HG03571 (cell line): ENCODE measurements at regions not wholly inside any gene's neighbourhood (a gene's known extent, or its start where the extent isn't known, plus 50 kb on each side); places are given as distances from the start of the nearest gene placed in this dataset.
"Not testable (repeated sequence)": the region's sequence is repeated elsewhere in the genome, so short reads cannot be mapped to it uniquely, and the experiment has no call there.

ENCODE experiments used
- ATAC-seq: cut with Tn5 transposase; IDR thresholded peaks from one replicate; pipeline ENCODE4 v1.9.1; 2021; ENCODE audit not compliant: unreplicated experiment

DNA sequence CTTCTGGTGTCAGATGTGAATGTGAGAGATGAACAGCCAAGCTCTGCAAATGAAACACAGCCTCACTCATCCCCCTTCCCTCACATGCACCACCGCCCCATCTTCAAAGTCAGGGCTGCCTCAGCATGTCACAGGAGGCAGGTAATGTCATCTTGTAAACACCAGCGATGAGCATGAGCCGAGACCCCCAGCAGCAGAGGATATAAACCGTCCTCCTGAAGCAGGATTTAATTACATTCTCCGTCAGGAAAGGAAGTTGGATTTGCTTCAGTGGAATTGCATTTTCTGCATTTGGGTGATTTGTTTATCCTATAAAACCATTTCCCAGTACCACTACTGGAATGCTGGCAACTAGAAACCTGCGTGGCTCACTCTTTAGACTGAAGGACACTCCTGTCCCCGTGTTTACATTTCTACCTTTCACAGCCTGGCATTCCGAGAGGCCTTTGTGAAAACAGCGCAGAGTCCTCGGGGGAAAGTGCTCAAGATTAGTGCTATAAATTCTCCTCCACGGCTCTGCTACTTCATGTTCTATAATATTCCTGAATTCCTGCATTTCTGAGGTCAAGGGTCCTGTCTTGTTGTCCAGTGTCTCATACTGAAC, 619.2 kb downstream of the IRS1 start:
- no peak for ATAC-seq

DNA sequence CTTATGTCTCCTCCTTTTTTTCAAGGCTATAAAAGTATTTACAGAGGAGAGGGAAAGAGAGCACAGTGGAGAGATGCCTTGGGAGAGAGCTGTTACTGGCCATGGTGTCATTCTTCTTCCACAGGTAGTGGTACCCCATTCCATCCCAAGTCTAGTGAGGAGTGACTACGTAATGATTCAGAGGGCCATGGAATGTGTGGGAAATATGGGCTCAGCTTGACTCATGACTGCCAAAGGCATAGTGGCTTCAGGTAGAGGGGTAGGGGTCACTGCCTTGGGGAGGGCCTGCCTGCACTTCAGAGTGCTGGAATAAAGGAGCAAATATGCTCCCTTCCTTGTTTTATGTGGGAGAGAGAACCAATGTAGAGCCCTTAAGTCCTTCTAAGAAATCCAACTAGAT, 620.6 kb downstream of the IRS1 start:
- no peak for ATAC-seq

DNA sequence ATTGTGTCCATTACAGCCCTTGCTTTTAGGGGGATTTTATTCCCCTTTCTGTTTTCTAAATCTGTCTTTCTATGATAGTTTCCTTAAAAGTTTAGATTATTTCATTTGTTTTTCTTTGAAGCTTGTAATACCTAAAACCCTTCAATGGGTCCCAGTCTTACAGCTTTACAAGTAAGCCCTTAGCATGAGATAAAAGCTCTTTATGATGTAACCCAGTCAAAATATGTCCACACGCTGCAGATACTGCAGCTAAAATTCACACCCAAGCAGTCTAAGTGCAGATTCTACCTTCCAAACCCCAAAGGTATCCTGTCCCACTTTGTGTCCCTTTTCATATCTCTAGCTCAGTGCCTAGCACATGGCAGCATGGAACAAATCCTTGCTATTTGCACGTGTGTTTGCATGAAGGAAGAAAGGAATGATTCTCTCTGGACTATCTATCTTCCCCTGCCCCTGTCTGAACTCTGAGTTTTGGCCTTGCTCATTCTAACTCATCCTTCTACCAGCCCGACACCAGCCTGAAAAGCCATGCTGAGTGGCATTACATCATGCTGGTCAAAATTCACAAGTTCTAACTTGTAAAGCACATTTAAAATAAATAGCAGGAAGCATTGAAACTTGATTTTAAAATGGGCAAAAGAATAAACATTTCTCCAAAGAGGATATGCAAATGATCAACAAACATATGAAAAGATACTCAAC, 623.2 kb downstream of the IRS1 start:
- no peak for ATAC-seq

DNA sequence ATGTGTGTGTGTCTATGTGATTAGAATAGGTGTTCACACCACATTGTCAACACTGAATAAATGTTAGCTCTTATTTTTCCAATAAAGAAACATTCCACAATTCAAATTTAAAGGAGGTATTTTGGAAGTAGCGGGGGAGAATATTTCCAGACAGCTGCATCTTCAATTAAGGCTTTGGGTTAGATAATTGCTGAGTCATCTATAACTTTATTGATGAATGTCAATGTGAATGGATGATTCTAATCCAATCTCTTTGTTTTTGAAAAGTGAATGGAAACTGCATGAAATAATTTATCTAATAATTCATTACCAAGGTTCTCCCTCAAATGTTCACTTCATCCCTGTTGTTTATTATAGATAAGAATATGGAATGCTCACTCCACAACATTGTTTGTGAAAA, 625.2 kb downstream of the IRS1 start:
- no peak for ATAC-seq

DNA sequence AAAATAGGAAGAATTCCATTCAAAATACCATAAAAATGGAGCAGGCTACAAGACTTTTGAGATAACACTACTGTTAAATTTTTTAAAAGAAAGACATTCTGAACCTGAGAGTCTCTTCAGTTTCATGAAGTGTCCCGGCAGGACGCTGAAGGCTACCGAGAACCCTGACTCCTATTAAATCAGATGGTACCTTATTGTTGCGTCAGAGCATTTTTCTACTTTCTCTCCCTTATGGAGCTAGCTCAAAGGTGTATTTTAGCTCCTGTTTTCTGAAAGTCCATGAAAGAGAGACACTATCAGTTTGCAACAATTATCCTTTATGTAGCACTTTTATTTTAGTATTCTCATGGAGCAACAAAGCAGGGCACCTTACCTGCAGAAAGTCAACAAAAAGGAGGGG, 626.7 kb downstream of the IRS1 start:
- no peak for ATAC-seq

DNA sequence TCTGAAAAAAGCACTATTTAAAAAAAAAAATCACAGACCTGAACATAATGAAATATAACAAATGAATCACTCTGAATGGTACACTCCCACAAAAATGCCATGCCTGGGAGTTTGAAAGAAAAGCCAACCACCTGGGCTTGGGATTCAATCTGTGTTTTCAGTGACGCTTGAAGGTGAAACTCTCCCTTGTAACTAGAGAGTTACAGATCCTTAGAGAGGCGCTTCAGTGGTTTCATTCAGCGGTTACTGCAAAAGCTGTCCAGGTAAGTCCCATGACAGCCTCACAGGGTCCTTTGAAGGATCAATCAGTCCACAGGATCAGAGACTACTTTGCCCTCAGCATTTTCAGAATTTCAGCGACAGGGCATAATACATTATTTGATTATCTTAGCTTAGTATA, 627.3 kb downstream of the IRS1 start:
- no peak for ATAC-seq

DNA sequence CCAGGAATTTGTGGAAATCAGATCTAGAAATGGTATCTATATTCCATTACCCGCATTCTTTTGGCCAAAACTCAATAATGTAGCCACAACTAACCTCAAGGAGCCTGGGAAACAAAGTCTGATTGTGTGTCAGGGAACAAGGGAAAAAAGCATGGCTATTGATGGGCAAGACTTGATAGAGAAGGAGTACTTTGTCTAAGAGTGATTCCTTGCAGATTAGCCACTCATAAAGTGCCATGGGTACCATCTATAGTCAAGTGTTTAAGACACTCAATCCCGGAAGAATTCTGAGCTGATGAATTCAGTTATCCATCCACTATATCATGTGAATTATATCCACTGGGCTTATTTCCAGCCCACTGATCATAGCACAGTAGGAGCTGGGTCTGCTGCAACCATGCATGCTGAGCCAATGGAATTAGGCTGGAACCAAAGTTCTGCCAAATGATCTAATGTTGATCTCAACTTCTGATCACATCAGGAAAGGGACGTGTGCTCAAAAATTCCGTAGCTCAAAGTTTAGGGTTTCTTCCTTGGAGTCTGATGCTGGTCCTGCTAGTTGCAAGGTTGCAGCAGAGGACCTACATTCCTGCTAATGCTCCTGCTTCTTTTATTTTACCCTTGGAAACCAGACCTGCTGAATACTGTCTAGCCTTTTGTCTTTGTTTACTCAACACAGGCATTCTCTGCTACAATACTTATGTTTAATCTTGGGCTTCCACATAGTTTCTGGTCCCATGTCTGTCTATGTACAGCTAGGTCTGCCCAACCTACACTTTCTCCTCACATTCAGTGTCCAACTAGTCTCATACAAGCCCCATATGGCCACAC, 629.7 kb downstream of the IRS1 start:
- no peak for ATAC-seq

DNA sequence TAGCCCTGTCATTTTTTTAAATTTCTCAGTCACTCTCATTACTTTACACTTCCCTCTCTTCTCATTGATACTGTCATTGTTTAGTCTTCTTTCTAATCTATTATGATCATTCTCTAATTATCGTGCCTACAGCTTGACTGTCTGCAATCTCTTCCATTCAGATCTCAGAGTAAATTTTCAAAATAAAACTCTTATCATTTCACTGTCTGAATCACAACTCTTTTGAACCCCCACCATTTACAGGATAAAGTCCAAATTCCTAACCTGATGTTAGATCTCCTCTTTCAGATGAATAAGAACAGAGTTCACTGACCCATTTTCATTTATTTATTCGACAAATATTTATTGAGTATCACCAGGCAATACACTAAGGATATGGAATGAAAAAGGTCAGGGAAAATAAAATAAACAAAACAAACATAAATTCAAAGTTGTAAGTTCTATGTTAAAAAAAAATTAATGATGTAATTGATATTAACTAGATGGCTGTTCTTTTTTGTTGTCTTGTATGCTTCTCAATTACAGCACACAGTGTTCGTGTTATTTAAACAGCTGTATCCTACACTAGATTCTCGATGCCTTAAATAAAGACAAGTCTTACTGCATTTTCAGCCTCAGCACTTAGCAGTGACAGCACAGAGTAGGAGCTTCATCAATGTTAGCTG, 631.0 kb downstream of the IRS1 start:
- no peak for ATAC-seq

DNA sequence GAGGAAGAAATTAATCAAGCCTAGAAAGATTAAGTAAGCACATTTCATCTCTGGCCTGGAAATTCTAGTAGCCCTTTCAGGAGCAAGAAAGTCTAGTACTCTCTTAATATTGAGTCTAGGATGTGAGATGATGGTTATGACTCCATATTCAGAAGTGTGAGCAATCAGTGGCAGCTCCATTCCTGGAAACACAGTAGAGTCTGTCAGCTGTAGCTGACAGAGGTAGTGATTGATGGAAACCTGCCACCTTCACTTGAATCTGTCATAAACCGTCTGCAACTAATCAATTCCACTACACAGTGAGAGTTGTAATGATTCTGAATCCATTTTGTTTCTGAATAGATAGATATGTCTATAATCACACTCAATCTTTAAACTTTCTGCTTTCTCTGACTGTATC, 635.1 kb downstream of the IRS1 start:
- no peak for ATAC-seq

DNA sequence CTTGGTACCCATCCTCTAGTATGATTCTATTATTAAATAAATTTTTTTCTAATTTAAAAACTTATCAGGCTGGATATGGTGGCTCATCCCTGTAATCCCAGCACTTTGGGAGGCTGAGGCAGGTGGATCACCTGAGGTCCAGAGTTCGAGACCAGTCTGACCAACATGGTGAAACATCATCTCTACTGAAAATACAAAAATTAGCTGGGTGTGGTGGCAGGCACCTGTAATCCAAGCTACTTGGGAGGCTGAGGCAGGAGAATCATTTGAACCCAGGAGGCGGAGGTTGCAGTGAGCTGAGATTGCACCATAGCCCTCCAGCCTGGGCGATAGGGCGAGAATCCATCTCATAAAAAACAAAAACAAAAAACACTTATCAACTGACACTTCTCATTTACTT, 639.0 kb downstream of the IRS1 start:
- ATAC-seq: not testable (repeated sequence)

DNA sequence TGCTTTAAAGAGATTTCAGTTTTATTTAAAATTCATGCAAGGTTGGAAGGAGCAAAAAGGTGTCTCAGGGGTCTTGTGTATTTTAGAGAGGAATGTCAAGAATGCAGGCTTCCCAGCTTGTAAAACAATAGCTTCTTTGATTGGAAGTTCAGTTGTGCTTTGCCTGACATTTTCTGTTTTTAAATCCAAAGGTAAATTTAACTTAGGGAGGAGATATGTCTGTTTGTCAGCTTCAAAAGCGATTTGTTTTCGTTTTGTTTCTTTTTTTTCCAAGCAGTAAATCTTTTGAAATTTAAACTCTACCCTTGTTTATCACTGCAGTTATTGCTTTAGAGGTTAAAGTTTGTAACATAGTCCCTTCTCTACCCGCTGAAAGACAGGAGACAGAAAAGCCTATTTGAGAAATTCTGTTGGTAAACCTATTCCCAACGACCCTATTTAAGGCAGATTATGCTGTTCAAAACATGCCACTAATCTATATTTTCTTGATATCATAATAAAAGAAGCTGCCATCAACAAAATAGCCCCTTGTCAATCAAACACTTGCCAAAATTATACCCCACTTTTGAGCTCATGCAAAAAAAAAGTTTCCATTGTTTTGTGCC, 639.6 kb downstream of the IRS1 start:
- no peak for ATAC-seq

DNA sequence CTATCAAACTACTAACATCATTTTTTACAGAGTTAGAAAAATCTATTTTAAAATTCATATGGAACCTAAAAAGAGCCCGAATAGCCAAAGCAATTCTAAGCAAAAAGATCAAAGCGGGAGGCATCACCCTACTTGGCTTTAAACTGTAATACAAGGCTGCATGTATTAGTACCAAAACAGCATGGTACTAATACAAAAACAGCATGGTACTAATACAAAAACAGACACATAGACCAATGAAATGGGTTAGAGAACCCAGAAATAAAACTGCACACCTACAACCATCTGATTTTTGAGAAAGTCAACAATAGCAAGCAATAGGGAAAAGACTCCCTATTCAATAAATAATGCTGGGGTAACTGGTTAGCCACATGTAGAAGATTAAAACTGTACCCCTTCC, 640.7 kb downstream of the IRS1 start:
- no peak for ATAC-seq

DNA sequence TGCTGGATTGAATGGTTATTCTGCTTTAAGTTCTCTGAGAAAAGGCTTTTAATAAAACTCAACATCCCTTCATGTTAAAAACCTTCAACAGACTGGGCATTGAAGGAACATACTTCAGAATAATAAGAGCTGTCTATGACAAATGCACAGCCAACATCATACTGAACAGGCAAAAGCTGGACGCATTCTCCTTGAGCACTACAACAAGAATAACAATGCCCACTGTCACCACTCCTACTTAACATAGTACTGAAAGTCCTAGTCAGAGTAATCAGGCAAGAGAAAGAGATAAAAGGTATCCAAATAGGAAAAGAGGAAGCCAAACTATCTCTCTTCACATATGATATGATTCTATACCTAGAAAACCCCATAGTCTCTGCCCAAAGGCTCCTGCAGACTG, 641.4 kb downstream of the IRS1 start:
- no peak for ATAC-seq

DNA sequence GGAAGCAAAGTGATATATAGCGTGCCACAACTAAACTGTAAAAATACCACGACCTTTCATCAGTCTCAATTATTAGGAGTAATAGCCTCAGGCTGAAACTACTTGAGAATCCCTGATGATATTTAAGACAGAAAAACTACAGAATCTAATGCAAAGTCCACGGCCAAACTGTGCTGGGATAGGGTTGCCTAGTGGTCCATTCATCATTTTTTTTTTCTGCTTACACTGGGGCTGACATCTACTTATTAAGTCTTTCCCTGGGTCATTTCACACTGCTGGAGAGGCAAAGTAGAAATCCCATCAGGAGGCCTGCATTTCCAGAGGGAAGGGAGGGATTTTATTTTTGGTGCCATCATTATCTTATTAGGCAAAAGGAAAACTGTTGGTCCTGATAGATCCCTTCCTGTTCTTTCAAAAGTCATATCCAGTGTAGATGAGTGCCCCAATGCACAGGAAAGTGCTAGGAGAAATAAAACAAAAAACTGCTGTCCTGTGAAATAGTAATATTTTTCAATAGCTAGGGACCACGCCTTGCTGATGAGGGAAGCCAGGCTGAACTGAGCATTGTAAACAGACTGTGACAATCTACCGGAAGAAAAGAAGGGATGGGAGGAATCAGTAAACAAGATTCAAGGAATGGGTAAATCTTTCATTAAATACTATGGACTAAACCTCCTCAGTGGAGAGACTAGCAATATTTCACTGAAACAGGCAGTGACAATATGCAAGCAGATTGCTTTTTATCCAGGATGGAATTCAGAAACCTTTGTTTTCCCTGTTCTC, 644.3 kb downstream of the IRS1 start:
- no peak for ATAC-seq

DNA sequence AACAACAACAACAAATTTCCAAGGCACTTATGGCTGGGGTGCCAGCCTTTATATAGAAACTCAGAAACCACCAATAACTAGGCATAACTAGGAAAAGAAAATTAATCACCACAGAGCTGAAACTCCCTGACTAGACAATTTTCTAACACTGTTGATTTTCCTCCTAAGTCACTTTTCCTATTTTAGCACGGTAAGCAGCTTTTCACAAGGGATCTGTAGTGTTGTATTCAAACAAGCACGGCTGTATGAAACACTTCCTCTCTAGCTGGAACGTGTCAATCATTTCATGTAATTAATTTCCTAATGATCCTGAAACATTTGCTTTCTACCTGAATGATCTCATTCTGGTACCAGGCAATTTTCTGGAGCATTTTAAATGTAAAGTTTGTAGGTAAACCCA, 645.0 kb downstream of the IRS1 start:
- ATAC-seq: no peak

DNA sequence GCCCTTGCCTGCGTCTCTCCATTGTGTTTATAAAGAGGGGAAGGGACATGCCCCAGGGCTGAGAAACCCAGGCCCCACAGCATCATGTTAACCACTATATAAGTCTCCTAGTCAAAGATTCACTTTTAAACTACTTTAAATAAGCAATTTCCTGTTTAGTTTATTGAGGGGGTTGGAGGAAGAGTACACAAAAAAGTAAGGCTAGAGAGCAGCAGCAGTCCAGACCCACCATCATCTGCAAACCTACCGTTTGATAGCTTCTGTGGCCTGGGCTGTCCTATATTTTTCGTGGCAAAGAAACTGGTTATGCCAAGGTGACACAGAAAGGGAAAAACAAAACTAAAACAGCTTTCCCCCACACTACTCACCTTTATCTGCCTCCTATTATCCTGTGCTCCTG, 646.1 kb downstream of the IRS1 start:
- ATAC-seq: no peak

DNA sequence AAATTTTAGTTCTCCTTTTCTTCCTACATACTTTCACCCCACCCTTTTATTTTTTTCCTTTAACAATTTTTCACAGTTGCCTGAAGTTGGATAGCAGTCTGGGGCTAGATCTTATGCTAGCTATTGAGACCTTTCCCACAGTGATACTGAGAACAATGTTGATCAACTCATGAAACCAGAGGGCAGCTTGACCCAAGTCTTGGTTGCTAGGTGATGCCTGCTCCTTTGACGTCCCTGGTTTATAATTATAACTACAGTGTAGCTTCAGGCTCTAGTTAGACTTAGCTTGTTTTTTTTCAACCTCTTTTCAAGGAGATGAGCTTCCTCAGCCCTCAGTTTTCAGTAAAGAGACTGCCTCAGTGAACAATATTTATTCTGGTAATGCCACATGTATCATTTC, 648.5 kb downstream of the IRS1 start:
- no peak for ATAC-seq

DNA sequence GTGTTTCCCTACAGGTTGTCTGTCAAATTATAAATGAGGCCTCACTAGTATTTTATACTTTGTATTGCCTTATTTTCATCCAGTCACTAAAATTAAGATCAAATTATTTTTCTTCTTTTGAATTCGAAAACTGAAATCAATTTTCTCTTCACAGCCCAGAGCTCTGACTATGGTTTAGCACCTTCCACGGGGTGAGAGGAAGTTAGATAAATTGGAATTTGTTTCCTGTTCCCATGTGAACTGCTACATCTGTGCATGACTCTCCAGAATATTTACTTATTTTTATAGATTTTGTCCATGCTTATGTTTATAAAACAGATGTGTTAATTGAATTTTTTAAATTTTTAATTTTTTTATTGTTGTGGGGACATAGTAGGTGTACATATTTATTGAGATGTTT, 656.5 kb downstream of the IRS1 start:
- ATAC-seq: no peak

DNA sequence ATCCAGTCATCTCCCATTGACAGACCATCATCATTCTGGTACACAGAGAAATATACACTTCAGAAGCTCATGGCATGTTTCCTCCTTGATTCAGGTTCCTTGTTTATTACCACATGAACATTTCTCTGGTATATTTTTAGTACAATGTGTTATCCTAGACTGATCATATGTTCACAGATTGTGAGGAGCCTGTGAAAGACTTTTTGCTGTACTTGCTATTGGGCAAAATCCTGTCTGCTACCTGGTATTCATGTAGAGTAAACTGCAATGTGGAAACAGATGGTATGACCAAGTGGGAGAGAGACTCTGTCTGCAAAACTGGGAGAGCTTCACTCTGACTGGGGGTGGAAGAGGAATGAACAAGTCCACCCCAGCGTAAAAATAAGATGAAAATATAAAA, 657.2 kb downstream of the IRS1 start:
- no peak for ATAC-seq

DNA sequence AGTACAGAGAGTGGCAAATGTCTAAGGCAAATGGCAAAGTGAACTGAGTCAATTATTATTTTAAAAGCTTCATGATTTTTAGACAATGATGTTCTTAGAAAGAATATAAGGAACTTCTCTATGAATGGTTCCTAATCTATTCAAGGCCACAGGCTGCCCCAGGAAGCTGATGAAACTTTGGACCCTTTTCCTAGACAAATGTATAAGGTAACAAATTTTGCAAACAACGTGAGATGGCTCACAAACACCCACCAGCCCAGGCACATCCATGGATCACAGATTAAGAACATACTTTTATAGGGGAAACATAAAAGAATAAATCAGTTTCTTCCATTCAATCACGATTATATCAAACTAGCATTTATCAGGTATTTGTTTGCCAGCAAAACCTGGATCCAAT, 659.0 kb downstream of the IRS1 start:
- ATAC-seq: no peak

DNA sequence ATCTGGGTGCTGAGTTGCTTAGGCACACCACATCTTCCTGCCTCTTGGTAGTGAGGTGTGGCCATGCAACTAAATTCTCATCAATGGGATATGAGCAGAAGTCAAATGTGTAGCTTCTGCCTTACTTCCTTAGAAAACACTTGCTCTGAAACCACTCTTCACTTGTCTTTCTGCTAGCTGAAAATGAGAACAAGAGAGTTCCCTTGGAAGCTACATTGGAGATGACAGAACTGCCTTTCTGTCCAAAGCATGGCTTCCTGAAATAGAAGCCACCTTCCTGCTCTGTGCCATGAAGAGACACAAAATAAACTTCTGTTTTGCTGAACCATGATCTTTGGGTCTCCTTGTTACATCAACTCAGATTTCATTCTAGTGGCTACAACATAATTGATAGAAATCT, 659.9 kb downstream of the IRS1 start:
- no peak for ATAC-seq
